ENCODE measurements at regions not wholly inside any gene's neighbourhood (a gene's known extent, or its start where the extent isn't known, plus 50 kb on each side); places are given as distances from the start of the nearest gene placed in this dataset.
"Not testable (repeated sequence)": the region's sequence is repeated elsewhere in the genome, so short reads cannot be mapped to it uniquely, and the experiment has no call there.

DNA sequence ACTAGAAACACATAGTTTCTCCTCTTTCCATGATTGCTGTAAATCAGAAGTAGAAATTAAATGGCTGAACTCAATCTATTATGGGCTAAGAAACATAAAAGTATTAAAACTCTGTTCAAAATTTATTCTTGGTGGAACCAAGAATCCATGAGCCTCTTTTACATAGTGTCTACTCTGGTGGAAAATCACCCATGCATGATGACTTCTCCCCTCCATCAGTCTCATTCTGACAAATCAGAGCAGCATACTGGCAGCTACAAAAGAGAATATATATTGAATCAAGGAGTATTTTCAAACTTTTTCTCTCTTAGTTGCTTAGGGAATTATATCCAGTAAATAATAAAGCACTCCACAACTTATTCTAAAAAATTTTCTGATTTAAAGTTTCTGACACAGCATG, 536.9 kb upstream of the CCDC54 start:
- no peak for DNase-seq

DNA sequence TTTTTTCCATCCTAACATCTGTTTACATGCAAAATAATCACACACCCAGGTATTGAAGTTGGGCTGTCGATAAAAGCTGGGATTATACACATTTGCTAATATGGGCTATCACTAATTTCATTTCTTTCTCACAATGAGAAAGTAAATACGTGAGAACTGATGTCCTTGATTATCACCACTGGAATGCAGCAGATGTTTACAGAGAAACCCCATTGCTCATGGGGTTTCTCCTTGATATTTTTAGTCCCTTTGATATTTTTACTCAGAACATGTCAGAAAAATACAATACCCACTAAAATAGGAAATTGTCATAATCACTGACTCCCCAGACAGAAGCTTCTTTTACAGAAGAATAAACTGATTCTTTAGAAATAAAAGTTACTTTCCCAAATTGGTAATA, 535.1 kb upstream of the CCDC54 start:
- no peak for DNase-seq

DNA sequence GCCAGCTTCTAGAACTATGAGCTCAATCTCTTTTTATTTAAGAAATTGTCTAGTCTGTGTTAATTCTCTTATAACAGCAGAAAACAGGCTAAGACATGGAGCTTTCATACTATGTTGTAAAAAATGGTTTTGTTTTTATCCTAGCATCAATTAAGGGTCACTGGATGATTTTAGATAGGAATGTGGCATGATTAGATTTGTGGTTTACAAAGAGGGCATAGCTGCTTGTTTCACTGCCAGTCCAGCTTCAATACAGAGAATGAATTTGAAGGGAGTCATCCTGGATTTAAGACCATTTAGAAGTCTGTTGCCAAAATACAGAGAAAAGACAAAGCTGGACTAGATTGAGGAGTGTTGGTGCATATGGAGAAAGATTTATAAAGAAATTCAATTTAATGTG, 532.6 kb upstream of the CCDC54 start:
- no peak for DNase-seq

DNA sequence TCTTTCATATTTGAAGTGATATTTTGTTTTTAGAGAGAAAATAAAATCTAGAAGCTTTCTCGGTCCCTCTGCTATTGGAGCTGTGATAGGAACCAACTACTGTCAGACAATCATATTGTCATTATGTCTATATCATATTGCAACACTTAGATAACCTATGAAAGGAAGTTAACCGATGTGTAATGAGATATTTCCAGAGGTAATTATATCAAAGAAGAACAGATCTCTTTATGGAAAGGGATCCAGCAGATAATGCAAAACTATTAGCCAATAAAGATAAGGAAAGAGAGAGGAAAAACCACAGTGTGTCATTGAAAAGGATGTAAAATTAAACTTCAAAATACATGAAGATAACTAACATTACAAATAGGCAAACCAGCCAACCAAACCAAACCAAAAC, 529.1 kb upstream of the CCDC54 start:
- no peak for DNase-seq

DNA sequence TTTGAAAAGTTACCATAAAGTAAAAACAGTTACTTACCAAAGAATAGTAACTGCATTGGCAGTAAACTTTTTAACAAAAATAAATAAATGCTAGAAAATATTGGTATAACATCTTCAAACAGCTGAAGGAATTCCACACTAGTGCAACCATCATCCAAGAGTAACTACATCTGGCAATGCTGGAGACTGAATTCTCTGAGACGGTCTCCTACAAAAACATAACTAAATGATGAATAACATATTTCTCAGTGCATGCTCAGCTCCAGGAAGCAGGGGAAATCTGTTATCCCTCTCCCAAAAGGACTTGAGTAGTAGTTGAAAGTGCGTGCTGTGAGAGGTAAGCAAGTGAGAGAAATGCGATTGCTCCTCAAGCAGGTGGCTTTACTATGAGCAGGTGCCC, 526.8 kb upstream of the CCDC54 start:
- no peak for DNase-seq

DNA sequence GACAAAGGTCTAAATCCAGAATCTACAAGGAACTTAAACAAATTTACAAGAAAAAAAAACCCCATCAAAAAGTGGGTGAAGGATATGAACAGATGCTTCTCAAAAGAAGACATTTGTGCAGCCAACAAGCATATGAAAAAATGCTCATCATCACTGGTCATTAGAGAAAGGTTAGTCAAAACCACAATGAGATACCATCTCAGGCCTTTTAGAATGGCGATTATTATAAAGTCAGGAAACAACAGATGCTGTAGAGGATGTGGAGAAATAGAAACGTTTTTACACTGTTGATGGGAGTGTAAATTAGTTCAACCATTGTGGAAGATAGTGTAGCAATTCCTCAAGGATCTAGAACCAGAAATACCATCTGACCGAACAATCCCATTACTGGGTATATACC, 518.9 kb upstream of the CCDC54 start:
- DNase-seq = not testable (repeated sequence)

DNA sequence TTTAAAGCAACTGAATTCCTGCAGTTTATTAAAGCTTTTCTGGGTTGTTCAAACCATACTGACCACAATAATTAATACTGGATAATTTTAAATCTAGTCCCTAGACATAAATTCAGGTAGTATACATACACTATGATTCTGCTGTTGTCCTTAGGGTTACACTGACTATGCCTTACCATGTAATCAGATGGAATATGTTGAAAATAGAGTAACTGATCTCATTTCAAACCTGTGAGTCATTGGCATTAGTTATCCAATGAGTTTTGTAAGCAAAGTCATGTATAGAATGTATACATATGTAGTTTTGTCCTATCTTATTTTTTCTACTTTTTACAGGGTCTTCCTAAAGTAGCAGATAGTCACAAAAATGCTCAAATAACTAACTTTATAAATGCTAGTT, 517.1 kb upstream of the CCDC54 start:
- DNase-seq = no peak

DNA sequence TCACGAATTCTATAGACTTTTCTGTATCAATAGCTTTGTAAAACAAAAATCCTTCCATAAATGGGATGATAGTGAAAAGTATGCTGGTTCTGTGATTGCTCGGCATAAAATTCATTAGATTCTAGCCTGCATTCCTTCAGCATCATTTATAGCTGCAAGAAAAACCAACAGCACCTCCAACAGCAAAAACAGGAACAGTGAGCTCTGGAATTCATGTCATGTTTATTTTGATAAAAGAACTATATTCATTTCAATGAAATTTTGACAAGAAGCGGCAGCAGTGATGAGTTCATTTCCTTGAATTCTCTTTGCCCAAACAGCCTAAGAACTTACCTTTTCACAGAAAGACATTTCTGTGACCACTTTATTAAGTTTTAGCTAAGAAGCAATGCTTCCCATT, 515.2 kb upstream of the CCDC54 start:
- DNase-seq = no peak

DNA sequence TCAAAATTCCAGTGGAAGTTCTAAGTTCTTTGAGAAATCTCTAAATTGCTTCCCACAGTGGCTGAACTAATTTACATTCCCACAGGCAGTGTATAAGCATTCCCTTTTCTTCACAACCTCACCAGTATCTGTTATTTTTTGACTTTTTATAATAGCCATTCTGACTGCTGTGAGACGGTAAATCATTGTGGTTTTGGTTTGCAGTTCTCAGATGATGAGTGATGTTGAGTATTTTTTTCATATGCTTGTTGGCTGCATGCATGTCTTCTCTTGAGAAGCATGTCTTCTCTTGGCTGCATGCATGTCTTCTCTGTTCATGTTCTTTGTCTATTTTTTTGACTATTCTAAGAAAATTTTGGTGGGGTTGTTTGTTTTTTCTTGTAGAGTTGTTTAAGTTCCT, 499.6 kb upstream of the CCDC54 start:
- no peak for DNase-seq

DNA sequence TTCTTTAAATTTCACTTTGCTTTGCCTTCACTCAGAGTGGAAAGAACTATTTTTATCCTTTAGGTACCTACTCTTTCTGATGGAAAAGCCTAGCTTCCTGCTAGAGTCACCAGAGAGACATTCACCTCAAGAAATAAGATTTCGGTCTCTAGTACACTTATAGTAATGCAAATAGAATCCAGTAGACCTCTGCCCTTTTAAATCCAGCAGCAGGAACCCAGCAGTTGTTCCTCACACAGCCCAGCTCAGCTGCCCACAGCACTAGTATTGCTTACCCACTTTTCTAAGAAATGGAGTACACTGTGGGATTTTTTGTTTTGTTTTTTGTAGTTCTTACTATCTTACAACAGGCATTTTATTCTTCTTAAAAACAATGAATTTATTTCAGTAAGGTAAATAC, 497.0 kb upstream of the CCDC54 start:
- DNase-seq = no peak

DNA sequence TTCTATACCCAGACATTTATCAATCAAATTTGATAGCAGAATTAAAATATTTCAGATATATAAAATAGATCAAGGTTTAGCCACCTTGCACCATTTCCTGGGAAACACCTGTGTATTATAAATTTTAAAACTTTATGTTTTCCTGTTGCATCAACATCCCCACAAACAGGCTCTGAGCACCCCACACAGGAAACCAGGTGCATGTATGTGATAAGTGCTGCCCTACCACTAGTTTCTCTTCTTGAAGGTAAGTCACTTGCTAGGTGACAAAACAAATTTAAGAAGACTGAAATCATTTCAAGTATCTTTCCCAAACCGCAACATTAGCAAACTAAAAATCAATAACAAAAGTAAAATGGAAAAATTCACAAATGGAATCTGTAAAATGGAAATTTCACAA, 496.1 kb upstream of the CCDC54 start:
- DNase-seq = no peak

DNA sequence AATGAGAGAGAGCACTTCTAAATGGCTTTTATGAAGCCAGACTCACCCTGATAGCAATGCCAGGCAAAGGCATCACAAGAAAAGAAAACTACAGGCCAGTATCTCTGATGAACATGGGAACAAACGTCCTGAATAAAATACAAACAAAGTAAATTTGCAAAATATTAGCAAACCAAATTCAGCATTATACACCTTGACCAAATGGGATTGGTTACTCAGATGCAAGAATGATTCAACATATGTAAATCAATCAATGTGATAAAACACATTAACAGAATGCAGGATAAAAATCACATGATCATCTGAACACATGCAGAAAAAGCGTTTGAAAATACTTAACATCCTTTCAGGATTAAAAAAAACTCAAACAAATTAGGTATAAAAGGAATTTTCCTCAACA, 494.9 kb upstream of the CCDC54 start:
- no peak for DNase-seq

DNA sequence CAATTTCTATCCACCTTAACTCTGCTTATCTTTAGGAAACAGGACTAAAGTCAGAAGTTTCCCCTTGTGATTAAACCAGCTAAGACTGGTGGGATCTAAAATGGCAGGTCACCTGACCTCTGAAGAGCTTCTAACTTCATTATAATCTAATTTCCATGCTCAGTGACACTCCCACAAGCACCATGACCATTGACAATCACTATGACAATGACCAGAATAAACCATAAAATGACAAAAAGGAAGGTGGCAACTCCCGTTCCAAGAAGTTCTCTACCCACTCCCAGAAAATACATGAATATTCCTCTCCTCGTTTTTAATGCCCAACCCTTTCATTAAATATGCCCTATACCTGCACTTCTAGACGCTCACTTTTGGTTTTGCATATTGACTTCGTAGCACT, 471.2 kb upstream of the CCDC54 start:
- no peak for DNase-seq

DNA sequence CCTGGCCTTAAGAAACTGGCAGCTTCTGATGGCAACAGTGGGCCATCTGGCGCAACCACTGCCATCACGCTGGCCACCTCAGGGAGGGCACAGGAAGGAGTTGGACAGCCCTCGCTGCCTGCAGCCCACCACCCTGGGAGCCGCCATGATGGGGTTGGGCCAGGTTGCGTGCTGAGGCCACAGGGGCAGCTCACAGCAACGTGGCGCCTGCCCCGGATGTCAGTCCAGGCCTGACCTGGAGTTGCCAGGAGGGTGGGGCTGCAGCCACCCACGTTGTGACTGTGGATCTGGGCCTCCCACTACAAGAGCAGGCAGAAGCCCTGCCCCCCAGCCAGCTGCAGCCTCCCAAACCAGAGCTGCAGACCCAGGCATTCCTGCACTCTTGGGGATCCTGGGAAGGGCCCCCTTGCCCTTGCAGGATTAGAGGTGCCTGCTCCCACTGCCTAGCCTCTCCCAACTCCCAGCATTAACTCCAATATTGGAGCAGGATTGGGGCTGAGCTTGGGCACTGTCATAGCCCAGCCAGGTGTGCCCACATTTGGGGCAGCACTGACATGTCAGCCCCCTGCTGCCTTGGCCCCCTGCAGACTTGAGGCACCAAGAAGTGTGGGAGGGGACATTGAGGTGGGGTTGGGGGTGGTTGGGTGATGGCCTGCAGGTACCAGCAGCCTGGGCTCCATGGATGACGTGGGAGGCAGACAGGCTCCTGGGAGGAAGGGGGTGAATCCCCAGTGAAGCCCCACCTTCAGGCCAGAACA, 468.9 kb upstream of the CCDC54 start:
- DNase-seq = no peak

DNA sequence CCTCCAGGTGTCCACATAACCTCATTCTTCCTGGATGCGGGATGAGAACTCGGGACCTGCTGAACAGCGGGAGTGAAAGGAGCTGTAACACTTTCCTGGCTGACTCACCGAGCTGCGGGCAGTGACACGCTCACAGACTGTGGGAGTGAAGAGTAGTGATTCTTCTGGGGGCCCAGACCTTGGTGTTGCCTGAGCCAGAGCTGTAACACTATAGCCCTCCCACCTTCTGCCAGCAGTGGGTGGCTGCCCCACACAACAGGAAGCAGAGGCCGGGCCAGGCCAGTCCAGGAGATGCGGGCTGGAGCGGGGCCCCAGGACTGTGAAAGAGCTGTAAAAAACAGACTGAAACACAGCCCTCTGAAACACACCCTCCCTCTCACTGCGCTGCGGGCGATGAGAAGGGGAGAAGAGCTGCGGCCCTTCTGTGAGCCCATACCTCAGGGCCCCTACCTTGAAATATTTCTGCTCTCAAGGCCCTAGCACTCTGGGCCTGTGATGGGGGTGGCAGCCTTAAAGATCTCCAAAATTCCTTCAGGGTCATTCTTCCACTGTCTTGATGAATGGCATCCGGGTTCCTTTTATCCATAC, 464.0 kb upstream of the CCDC54 start:
- no peak for DNase-seq

DNA sequence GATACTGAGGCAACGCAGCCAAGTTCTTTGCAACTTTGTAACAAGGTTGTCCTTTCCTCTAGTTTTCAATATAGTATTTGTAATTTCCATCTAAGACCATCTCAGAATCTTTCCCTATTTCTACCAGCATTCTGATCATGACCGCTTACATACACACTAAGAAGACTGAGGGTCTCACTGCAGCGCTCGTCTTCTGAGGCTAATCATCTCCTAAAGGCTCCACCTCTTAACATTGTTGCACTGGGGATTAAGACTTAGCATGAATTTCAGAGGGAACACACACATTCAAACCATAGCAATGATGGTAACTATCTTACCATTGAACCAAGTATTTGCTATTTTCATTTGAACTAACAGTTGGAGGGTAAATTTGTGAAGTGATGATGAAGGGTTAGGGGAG, 463.3 kb upstream of the CCDC54 start:
- DNase-seq = no peak

DNA sequence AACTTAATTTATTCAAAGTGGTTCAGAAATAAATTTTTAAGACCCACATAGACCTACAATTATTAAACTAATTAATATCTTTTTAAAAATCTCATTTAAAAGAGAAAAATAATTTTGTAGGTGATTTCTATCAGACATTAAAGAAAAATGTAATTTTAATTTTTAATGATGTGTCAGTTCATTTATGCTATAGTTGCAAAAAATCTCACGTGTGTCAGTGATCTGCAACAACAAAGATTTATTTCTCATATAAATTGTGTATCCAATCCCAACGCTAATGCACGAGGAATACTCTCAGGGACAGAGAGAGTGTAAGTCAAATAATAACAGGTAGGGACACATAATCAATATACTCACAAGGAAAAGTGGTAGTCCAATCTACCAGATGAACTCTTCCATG, 456.6 kb upstream of the CCDC54 start:
- no peak for DNase-seq

DNA sequence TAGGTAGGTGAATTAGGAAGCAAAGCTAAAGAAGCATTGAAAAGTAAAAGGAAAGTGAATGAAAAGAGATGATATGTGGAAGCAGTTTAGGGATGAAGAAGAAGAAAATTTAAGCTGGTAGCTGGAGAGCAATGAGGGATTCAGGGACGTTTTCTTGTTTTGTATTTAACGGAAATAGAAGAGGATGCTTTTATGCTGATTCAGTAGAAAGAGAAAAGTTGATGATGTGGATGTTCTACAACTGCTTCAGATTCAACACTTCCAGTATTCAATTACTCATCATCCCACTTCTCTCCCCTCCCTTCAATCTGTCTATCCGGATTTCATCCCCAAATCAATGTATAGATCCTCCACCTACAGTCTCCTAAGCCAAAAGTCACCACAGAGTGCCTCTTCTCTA, 448.2 kb upstream of the CCDC54 start:
- no peak for DNase-seq

DNA sequence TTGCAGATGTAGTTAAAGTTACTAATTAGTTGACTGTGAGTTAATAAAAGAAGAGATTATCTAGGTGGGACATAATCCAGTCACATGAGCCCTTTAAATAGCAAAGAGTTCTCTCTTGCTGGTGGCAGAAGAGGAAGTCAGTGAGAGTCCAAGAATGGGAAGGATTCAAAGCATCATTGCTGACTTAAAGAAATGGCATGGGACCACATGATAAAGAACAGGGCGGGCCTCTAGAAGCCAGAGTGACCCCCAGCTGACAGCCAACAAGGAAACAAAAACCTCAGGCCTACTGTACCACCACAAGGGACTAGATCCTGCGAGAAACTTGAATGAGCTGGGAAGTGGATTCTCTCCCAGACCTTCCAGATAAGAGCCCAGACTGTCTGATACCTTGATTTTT, 447.2 kb upstream of the CCDC54 start:
- no peak for DNase-seq

DNA sequence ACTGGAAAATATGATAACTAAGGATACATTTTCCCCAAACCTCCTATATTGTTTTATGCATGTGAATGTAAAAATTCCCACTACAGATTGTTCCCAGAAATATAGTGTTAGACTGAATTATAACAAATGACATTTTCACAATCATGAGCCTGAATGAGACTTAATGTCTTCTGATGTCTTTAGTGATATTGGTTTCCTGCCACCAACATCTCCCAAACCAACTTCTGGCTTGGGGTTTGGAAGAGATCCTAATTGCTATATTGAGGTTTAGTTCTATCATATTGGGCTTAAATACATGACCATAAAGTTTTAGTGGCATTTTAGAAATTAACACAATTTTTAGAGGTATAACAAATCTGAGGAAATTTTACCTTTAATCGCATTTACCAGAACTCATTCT, 445.3 kb upstream of the CCDC54 start:
- no peak for DNase-seq

DNA sequence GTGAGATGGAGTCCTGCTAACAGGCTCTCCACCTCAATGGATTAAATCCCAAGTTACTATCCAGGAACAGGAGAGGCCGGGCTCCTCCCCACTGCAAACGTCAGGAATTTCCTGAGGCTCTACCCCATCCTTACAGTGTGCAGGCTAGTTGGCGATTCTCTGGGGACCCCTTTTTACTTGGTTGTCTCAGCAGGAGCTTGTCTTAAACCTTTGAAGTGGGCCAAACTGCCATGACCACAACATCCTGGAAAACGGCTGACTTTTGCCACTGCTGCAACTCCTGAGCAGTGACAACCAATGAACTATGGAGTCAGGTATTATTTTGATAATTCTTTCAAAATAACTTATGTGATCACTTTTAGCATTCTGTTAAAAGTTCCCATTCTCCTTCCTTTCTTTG, 440.9 kb upstream of the CCDC54 start:
- no peak for DNase-seq

DNA sequence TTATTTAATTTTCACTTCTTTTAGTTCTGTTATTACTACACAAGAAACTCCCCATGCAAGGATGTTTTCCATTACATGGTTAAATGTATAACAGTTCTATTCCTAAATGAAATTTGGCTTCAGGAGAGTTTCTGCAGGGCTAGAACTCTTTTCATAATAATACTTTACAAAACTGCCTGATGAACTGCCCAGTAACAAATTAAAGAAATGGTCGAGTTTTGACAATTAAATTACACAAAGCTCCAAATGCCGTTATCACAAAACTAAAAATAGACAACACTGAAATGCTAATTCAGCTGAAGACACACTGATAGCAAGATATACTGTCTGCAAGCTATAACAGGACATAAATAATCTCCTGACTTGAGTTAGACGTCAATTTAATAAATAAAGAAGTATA, 435.2 kb upstream of the CCDC54 start:
- no peak for DNase-seq

DNA sequence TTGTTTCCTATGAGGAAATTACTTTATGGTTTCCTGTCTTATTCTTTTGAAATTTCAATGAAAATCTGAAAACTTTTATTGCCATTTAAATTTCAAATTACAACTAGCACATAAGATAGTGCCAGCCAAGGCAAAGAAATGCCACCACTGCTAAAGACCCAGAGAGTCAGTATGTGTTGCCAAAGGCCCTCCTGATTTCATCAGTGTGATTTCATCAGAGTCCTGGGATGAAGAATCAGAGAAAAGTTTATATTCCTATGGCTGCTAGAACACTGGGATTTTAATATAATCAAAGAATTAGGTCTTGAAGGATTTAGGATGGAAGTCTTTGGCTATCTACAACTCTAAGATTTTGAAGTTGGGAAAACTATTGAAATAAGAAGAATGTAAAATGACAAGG, 434.2 kb upstream of the CCDC54 start:
- DNase-seq = no peak

DNA sequence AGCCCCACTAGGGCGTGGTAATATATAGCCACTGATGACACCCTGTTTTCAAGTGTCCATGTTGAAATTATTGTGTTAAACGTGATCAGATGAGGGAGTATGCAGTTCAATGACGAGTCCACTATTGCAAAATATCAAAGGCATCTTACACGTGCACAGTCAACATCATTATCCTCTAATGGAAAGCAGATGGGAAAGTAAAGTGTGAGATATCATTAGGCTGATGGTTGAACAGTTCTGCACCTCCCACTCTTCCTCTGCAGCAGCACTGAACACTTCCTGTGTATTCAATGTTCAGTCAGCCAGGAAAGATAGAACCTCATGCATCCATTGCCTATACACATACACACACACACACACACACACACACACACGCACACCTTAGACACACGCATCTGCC, 431.8 kb upstream of the CCDC54 start:
- no peak for DNase-seq

DNA sequence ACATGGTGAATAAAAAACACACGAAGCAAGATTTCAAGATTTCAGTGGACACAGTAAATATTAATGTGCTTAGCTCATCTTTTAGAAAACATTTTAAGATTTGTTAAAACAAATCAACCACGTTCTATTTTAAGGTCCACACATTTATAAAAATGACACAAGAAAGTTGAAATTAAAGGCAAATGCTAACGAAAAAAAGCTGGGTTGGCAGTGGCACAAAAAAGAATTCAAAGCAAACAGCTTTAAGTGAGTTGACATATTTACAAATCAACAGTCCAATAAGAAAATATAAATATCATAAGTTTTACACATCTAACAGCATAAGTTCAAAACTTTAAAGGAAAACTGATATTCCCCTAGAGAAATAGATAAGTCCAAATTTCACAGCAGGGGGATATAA, 430.4 kb upstream of the CCDC54 start:
- no peak for DNase-seq
